ENCODE measurements at regions not wholly inside any gene's neighbourhood (a gene's known extent, or its start where the extent isn't known, plus 50 kb on each side); places are given as distances from the start of the nearest gene placed in this dataset.

DNA sequence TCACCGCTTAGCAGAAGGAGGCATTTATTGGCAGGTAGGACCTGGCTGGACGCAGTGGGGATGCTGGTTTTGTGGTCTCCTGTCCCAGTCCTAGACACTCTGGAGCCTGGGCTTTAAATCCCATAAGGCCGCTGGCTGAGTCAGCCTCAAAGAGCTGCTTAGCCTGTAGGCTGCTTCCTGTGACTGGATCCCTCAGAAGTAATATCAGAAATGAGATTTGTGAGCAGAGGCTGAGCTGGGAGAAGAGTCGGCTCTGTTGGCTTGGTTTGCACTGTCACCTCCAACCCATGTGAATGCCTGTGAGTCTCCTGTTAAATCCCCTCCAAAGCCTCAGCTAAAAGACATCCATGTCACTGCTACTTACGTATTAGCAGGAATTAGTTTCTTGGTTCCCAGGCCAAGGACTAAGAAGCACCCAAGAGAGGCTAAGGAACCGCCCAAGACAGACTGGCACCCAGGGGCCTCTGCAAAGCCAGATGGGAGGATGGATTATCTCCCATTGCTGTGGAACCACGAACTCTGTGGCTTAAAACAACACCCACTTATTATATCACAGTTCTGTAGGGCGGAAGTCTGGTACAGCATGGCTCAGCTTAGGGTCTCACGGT is 289.4 kb downstream of the CDC5L start:
- H3K4me3 ChIP-seq (ENCODE audit: low read depth, low read length) = no peak overlapping the region
- TF ChIP-seq, protein P1, sequence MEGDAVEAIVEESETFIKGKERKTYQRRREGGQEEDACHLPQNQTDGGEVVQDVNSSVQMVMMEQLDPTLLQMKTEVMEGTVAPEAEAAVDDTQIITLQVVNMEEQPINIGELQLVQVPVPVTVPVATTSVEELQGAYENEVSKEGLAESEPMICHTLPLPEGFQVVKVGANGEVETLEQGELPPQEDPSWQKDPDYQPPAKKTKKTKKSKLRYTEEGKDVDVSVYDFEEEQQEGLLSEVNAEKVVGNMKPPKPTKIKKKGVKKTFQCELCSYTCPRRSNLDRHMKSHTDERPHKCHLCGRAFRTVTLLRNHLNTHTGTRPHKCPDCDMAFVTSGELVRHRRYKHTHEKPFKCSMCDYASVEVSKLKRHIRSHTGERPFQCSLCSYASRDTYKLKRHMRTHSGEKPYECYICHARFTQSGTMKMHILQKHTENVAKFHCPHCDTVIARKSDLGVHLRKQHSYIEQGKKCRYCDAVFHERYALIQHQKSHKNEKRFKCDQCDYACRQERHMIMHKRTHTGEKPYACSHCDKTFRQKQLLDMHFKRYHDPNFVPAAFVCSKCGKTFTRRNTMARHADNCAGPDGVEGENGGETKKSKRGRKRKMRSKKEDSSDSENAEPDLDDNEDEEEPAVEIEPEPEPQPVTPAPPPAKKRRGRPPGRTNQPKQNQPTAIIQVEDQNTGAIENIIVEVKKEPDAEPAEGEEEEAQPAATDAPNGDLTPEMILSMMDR (IDR thresholded peaks at IDR 0.05; ENCODE audit: low read depth, low read length) = no peak

DNA sequence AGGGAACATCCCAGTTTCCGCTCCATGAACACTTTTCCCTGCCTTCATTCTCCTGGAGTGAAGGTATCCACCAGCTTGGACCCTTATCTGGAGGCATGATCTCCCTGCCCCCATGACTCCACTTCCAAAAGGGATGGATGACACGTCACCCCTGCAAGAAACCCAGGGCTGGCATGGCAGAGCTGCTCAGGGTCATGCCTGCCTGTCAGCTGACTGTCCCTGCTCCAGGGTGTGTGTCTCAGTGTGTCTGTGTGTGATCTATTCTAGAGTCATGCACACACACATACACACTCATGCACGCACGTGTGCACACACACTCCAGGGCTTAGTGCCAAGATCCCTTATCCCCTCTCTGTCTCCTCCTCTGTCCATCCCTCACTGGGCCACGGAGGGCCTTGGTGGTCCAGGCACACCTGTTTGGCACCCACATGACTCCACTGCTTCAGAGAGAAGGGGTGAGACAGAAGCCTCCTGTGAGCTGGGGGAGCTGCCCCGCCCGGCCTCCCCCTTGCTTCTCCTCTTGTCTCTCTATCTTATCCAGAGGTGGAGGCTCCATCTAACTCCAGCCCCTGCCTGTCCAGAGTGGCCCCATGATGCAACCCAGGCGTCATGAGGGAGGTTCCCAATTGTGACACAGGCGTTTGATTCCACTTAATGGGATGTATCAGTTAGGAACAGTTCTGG is 290.9 kb downstream of the CDC5L start:
- TF ChIP-seq, protein P1 (IDR thresholded peaks at IDR 0.05; ENCODE audit: low read depth, low read length) = no peak
- H3K4me3 ChIP-seq (ENCODE audit: low read depth, low read length) = no peak overlapping the region

DNA sequence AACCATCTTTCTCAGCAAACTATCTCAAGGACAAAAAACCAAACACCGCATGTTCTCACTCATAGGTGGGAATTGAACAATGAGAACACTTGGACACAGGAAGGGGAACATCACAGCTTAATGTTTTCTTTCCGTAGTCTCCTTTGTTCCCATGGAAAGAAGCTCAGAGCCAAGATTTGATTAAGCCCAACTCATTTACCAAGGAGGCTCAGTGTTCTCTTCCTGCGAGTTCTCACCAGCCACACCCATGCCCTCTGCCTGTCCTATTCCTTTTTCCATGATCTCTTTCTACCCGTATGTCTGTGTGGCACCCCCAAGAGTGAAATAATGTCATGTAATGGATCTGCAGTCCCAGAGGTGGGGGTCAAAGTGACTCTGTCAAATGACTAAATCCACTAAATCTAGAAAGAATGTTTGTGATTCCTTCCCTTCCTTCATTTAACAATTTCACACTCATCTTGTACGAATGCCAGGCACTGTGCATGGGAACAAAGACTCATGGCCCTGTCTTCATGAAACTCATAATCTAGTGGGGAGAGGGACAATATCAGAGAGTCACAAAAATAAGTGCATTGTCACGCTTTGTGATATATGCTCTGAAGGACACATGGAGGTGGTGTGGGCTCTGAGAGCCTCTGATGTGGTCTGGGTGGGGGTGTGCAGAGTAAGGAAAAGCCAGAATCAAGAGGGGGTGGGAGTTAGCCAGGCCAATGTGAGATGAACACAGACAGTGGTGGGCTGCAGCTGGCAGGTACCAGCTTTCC is 292.1 kb downstream of the CDC5L start:
- TF ChIP-seq, protein P1 (IDR thresholded peaks at IDR 0.05; ENCODE audit: low read depth, low read length) = no peak
- H3K4me3 ChIP-seq (ENCODE audit: low read depth, low read length) = no peak overlapping the region

DNA sequence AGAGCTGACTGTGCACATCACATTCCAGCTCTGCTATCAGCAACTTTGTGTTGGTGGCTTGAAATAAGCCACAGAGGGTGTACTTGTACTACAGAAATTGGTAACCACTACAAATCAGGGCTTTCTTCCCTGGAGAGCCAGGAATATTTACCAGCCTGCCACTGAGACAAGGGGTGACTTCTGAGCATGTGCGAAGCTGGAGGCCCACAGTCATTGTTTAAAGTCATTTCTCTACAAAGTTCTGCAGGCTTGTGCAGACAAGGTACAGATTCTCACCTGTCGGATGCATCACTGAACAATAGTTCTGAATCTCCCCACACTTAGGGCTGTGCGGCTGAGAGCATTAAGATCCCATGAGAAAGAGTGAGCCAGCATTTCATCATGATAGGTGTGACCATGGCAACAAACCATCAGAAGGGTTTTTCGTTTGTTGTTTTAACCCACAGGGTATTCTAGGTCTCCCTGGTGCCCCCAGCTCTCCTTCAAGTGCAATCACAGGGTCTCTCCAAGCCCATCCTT is 292.8 kb downstream of the CDC5L start:
- TF ChIP-seq, protein P1 (IDR thresholded peaks at IDR 0.05; ENCODE audit: low read depth, low read length) = no peak
- H3K4me3 ChIP-seq (ENCODE audit: low read depth, low read length) = no peak overlapping the region

DNA sequence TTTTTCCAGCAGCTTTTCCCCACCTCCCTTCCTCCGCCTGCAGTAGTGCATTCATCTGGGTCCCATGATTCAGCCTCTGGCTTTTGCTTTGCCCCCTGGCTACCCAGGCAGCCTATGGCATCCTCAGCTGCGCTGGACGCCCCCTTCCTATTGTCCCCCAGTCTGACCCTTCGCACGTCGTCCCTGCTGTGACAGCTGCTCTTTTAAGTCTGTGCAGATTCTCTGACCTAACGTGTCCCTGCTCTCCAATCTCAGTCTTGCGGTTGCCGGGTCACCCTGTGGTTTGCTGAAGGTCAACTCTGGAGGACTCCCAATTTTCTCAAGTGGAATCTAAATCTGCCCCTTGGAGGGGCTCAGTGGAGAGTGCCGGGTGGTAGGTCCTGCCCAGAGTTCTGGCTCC is 294.3 kb downstream of the CDC5L start:
- TF ChIP-seq, protein P1 (IDR thresholded peaks at IDR 0.05; ENCODE audit: low read depth, low read length) = no peak
- H3K4me3 ChIP-seq (ENCODE audit: low read depth, low read length) = no peak overlapping the region

DNA sequence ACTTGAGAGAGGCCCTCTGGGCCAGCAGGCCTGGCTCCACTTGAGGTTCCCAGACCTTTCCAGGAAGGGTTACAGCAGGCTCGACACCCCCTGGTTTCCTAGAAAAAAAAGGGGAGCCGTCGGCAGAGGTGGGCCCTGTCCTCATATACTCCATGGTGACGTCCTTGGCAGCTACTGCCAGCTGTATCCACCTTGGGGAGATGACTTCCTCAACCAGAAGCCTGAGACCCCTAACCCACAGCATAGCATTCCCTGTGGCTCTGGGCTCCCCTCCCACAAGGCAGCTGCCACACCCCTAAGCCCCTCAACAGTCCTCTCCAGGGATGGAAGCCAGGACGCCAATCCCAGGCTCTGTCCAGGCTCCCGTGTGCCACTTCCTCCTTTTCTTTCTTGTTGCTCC is 294.8 kb downstream of the CDC5L start:
- TF ChIP-seq, protein P1 (IDR thresholded peaks at IDR 0.05; ENCODE audit: low read depth, low read length) = no peak

More for the DNA sequence above, 294.8 kb downstream of the CDC5L start:
- H3K4me3 ChIP-seq (ENCODE audit: low read depth, low read length) = no peak overlapping the region
